ENCODE measurements at regions not wholly inside any gene's neighbourhood (a gene's known extent, or its start where the extent isn't known, plus 50 kb on each side); places are given as distances from the start of the nearest gene placed in this dataset.
"Not testable (repeated sequence)": the region's sequence is repeated elsewhere in the genome, so short reads cannot be mapped to it uniquely, and the experiment has no call there.

GRCh38 chr11:21983431-21983830 lies 209.5 kb upstream of the ANO5 start:
- DNase-seq (ENCODE audit: low read depth in 1 of 2, low spot score in 1 of 2), result no peak
- TF ChIP-seq JUND (IDR thresholded peaks at IDR 0.05; ENCODE audit: low read depth), result no peak
- in situ Hi-C loops (cut with HindIII; ENCODE audit: low pct_unique_long_range_greater_than_20kb, low sequenced_read_pairs), result no loop called here

GRCh38 chr11:21986361-21986760 lies 206.5 kb upstream of the ANO5 start:
- TF ChIP-seq JUND (IDR thresholded peaks at IDR 0.05; ENCODE audit: low read depth), result no peak
- DNase-seq (ENCODE audit: low read depth in 1 of 2, low spot score in 1 of 2), result no peak
- in situ Hi-C loops (cut with HindIII; ENCODE audit: low pct_unique_long_range_greater_than_20kb, low sequenced_read_pairs), result no loop called here

- DNase-seq (ENCODE audit: low read depth in 1 of 2, low spot score in 1 of 2), result no peak
- TF ChIP-seq JUND (IDR thresholded peaks at IDR 0.05; ENCODE audit: low read depth), result no peak
- in situ Hi-C loops (cut with HindIII; ENCODE audit: low pct_unique_long_range_greater_than_20kb, low sequenced_read_pairs), result no loop called here
Observed at GRCh38 chr11:21987261-21987660, 205.6 kb upstream of the ANO5 start.

GRCh38 chr11:21988477-21988876 lies 204.4 kb upstream of the ANO5 start:
- no peak for TF ChIP-seq JUND (IDR thresholded peaks at IDR 0.05; ENCODE audit: low read depth)
- in situ Hi-C loops (cut with HindIII; ENCODE audit: low pct_unique_long_range_greater_than_20kb, low sequenced_read_pairs), result no loop called here
- DNase-seq (ENCODE audit: low read depth in 1 of 2, low spot score in 1 of 2), result peak; percentile 5 to 7

DNA sequence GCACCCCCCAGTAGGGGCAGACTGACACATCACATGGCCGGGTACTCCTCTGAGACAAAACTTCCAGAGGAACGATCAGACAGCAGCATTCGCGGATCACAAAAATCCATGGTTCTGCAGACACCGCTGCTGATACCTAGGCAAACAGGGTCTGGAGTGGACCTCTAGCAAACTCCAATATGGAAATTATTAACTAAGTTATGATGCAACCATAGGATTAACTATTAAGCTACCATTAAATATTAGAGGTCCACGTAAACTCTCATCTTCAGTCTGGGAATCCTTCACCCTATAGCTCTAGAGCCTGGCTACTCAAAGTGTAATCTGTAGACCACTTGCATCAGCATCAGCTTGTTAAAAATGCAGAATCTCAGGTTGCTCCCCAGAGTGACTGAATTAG lies 191.1 kb upstream of the ANO5 start:
- in situ Hi-C loops (cut with HindIII; ENCODE audit: low pct_unique_long_range_greater_than_20kb, low sequenced_read_pairs); DNase-seq (ENCODE audit: low read depth in 1 of 2, low spot score in 1 of 2): not testable (repeated sequence)

DNA sequence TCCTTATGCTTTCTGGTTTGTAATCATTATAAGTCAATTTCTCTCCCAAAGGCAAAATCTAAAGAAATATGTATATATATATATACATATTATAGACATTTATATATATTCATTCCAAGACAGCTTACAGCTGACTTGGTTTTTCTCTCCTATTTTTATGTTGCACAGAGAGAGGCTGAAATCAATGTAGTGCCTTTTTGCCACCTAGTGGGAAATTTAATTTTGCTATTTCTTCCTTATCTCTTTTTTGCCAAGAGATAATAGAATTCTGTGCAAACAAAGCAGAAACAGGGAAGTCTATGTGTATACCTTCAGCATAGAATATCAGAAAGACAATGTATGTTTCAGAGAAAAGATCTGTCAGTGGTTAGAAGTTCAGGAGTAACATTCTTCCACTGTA lies 186.0 kb upstream of the ANO5 start:
- in situ Hi-C loops (cut with HindIII; ENCODE audit: low pct_unique_long_range_greater_than_20kb, low sequenced_read_pairs), result no loop called here
- no peak for DNase-seq (ENCODE audit: low read depth in 1 of 2, low spot score in 1 of 2)
- no peak for TF ChIP-seq JUND (IDR thresholded peaks at IDR 0.05; ENCODE audit: low read depth)

GRCh38 chr11:22031791-22032190 lies 161.1 kb upstream of the ANO5 start:
- in situ Hi-C loops (cut with HindIII; ENCODE audit: low pct_unique_long_range_greater_than_20kb, low sequenced_read_pairs), result no loop called here
- no peak for DNase-seq (ENCODE audit: low read depth in 1 of 2, low spot score in 1 of 2)
- TF ChIP-seq JUND (IDR thresholded peaks at IDR 0.05; ENCODE audit: low read depth), result no peak

GRCh38 chr11:22037505-22037904 lies 155.4 kb upstream of the ANO5 start:
- in situ Hi-C loops (cut with HindIII; ENCODE audit: low pct_unique_long_range_greater_than_20kb, low sequenced_read_pairs), result no loop called here
- TF ChIP-seq JUND (IDR thresholded peaks at IDR 0.05; ENCODE audit: low read depth), result no peak
- DNase-seq (ENCODE audit: low read depth in 1 of 2, low spot score in 1 of 2), result no peak

- no peak for DNase-seq (ENCODE audit: low read depth in 1 of 2, low spot score in 1 of 2)
- TF ChIP-seq JUND (IDR thresholded peaks at IDR 0.05; ENCODE audit: low read depth), result no peak
- in situ Hi-C loops (cut with HindIII; ENCODE audit: low pct_unique_long_range_greater_than_20kb, low sequenced_read_pairs), result no loop called here
Observed at GRCh38 chr11:22041039-22041438, 151.8 kb upstream of the ANO5 start.

DNA sequence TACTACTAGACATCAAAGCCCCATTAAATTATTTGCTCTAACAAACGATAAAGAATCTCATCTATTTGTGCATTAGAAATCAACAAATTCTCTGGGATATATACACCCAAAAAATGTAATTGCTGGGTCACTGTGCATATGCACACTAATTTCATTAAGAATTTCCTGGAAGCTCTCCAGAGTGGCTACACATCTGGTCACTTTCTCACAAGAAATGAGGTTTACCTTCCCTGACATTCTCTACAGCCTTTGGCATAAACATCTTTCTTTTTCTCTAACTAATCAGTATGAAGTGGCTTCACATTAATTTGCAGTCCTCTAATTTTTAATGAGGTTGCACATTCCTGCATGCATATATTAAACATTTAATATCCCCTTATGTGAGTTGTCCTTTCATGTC lies 150.8 kb upstream of the ANO5 start:
- no peak for TF ChIP-seq JUND (IDR thresholded peaks at IDR 0.05; ENCODE audit: low read depth)
- in situ Hi-C loops (cut with HindIII; ENCODE audit: low pct_unique_long_range_greater_than_20kb, low sequenced_read_pairs), result no loop called here
- no peak for DNase-seq (ENCODE audit: low read depth in 1 of 2, low spot score in 1 of 2)

DNA sequence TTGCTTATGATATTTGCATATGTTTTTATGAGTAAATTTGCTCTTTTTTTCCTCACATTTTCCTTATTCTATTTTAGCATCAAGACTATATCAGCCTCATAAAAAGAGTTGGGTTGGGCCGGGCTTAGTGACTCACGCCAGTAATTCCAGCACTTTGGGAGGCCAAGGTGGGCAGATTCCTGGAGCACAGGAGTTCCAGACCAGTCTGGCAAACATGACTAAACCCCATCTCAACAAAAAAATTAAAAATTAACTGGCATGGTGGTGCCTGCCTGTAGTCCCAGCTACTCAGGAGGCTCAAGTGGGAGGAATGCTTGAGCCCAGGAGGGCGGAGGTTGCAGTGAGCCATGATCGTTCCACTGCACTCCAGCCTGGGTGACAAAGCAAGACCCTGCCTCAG lies 148.8 kb upstream of the ANO5 start:
- TF ChIP-seq JUND (IDR thresholded peaks at IDR 0.05; ENCODE audit: low read depth), result no peak
- in situ Hi-C loops (cut with HindIII; ENCODE audit: low pct_unique_long_range_greater_than_20kb, low sequenced_read_pairs), result no loop called here
- no peak for DNase-seq (ENCODE audit: low read depth in 1 of 2, low spot score in 1 of 2)

GRCh38 chr11:22049276-22049675 lies 143.6 kb upstream of the ANO5 start:
- in situ Hi-C loops (cut with HindIII; ENCODE audit: low pct_unique_long_range_greater_than_20kb, low sequenced_read_pairs), result no loop called here
- DNase-seq (ENCODE audit: low read depth in 1 of 2, low spot score in 1 of 2), result no peak
- TF ChIP-seq JUND (IDR thresholded peaks at IDR 0.05; ENCODE audit: low read depth), result no peak

GRCh38 chr11:22065472-22065871 lies 127.4 kb upstream of the ANO5 start:
- in situ Hi-C loops (cut with HindIII; ENCODE audit: low pct_unique_long_range_greater_than_20kb, low sequenced_read_pairs), result no loop called here
- no peak for DNase-seq (ENCODE audit: low read depth in 1 of 2, low spot score in 1 of 2)

GRCh38 chr11:22069844-22070243 lies 123.0 kb upstream of the ANO5 start:
- no peak for TF ChIP-seq JUND (IDR thresholded peaks at IDR 0.05; ENCODE audit: low read depth)
- in situ Hi-C loops (cut with HindIII; ENCODE audit: low pct_unique_long_range_greater_than_20kb, low sequenced_read_pairs), result no loop called here
- no peak for DNase-seq (ENCODE audit: low read depth in 1 of 2, low spot score in 1 of 2)

More at GRCh38 chr11:22065472-22065871, 127.4 kb upstream of the ANO5 start:
- no peak for TF ChIP-seq JUND (IDR thresholded peaks at IDR 0.05; ENCODE audit: low read depth)
